WI38 (cell line): ENCODE measurements at regions not wholly inside any gene's neighbourhood (a gene's known extent, or its start where the extent isn't known, plus 50 kb on each side); places are given as distances from the start of the nearest gene placed in this dataset.

Experiments
- H3K4me3 ChIP-seq: 2 replicates; pipeline ENCODE4 v1.5.1; 2011; ENCODE audit warnings: low read depth, mild to moderate bottlenecking, control low read depth, low read length
- TF ChIP-seq, protein P1 (sequence below): IDR thresholded peaks from 2 replicates; pipeline ENCODE4 v1.5.1; 2012; ENCODE audit warnings: low read depth, mild to moderate bottlenecking, control low read depth, low read length

DNA sequence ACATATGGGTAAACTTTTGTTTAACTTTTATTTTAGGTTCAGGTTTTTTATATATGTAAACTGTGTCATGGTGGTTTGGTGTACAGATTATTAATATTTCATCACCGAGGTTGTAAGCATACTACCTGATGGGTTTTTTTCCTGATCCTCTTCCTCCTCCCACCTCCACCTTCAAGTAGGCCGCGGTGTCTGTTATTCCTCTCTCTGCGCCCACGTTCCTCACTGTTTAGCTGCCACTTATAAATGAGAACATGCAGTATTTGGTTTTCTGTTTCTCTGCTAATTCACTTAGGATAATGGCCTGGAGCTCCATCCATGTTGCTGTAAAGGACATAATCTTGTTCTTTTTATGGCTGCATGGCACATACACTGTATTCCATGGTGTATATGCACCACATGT, 1000.0 kb upstream of the CELF2 start:
- H3K4me3 ChIP-seq, result no peak overlapping the region
- TF ChIP-seq, protein P1, sequence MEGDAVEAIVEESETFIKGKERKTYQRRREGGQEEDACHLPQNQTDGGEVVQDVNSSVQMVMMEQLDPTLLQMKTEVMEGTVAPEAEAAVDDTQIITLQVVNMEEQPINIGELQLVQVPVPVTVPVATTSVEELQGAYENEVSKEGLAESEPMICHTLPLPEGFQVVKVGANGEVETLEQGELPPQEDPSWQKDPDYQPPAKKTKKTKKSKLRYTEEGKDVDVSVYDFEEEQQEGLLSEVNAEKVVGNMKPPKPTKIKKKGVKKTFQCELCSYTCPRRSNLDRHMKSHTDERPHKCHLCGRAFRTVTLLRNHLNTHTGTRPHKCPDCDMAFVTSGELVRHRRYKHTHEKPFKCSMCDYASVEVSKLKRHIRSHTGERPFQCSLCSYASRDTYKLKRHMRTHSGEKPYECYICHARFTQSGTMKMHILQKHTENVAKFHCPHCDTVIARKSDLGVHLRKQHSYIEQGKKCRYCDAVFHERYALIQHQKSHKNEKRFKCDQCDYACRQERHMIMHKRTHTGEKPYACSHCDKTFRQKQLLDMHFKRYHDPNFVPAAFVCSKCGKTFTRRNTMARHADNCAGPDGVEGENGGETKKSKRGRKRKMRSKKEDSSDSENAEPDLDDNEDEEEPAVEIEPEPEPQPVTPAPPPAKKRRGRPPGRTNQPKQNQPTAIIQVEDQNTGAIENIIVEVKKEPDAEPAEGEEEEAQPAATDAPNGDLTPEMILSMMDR, result no peak

DNA sequence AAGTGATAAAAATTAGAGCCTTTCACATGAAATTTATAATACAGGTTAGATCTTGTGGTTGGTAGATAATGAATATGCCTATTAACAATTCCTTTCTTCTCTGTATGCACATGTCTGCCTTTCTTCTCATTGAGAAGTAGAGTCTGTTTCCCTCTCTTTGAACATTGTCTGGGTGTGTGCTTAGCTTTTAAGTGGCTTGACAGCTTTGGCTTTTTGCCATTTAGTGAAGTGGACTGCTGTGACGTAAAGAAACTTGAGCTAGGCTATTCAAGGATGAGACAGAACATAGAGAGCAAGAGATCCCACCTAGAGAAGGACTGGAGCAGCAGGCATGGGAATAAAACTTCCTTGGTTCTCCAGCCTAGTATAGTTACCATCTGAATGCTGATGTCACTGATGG, 996.7 kb upstream of the CELF2 start:
- TF ChIP-seq, protein P1, result no peak
- H3K4me3 ChIP-seq, result no peak overlapping the region

DNA sequence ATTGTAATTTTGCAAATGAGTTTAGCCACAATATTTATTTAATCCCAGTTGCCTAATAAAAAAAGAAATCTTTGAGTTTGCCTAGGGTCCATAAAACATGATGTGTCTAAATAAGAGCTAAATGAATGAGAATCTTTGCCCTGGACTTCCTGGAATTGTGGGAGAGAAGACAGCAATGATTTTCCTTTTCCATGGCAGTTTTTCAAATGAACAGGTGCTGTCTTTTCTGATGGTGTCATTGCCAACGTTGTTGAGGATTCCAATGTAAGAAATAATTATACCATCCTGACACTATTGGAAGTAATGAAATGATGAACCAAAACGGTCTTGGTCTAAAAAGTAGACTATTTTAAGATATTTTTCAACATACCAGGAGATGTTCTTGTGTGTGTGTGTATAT, 984.7 kb upstream of the CELF2 start:
- TF ChIP-seq, protein P1, result no peak
- no peak overlapping the region for H3K4me3 ChIP-seq

DNA sequence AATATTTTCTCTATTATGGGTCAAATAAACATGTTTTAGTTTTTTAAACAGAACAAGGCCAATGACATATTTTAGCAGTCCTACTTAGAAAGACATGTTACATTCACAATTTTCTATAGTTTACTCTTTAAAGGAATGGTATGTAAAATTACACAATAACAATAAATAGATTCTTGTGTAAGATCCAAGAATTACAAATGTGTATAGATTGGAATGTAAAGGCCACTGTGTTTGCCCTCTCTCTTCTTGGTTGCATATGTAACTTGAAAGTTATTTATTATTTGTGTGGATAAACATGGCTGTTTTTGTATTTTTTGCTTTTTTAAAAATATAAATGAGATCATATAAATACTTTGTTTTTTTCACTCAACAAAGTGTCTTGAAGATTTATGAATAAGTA, 979.3 kb upstream of the CELF2 start:
- H3K4me3 ChIP-seq, result no peak overlapping the region
- TF ChIP-seq, protein P1, result no peak

DNA sequence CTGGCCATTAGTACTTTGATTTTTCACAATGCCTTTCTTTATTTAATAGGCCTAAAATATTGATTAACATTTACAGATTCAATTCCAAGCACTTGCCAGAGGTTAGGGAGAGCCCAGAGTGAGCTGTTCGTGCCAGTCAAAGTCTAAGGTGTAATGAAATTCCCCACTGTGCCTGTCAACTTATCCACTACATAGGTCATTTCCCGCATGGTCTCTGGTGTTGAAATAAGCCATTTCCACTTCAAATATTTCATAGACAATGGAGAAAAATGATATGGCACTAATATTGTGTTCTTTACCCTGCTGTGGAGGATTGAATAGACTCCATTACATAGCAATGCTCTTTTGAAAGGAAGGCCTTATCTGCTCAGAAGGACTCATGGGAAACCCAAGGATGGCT, 978.1 kb upstream of the CELF2 start:
- TF ChIP-seq, protein P1, result no peak
- H3K4me3 ChIP-seq, result no peak overlapping the region

DNA sequence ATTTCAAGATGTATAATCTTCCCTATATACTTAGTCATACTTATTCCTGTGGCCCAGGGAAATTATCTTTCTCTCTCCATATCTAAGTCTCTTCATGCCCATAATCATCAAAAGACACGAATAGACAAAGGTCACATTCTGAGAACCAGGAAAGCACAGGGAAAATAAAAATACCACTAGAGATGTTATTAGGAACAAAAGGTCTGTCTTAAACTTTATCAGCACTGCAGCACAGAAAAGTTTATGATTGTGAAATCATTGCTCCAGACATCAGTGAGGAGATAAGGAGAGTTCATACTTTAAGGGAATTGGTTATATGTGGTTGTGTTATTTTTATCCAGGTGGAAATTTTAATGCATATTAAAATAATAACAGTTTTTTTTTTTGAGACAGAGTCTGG, 974.6 kb upstream of the CELF2 start:
- H3K4me3 ChIP-seq, result no peak overlapping the region

DNA sequence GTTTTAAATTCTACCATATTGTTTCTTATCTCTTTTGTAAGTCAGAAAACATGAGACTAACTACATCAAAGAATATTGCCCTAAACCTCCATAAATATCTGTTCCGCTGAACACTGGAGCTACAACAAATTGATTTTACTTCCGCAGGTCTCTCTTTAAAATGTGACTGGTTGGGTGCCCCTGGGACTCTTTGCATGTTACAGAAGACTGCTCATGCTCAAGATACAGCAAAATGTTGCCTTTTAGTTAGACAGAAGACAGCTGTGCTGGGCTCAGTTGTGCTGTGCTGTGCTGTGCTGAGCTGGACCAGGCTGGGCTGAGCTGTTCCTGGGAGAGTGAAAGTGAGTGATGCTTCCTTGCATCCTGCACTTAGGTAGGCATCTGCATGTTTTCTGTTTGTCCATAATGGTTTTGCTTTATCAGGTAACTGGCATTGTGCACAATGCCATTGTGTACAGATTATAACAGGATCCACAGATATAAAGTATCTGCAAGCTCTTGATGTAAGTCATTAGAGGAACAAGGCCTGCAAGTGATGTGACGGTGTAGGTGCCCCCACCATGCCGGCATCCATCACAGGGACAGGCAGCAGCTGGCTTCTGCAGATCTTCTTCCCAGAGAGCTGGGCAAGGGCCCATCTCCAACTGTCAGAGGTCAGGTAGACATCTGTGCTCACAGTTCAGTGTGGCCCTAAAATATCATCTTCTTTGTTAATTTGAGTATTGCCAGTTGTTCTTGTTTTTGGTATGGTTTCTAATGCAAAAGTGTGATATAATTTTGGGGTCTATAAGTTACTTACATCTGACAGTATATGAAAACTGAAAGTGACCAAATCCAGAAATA, 972.5 kb upstream of the CELF2 start:
- TF ChIP-seq, protein P1, result no peak
- no peak overlapping the region for H3K4me3 ChIP-seq

More for the DNA sequence above, 974.6 kb upstream of the CELF2 start:
- TF ChIP-seq, protein P1, result no peak
